NK-92 treated with Interleukin-12 subunit alpha and Interleukin-12 subunit beta, amount 100 ng/mL, for 24 hours (cell line): ENCODE measurements at regions not wholly inside any gene's neighbourhood (a gene's known extent, or its start where the extent isn't known, plus 50 kb on each side); places are given as distances from the start of the nearest gene placed in this dataset.

Source experiments
- DNase-seq: peaks from one replicate; lab custom pipeline; 2025; lab: John Stamatoyannopoulos, UW

DNA sequence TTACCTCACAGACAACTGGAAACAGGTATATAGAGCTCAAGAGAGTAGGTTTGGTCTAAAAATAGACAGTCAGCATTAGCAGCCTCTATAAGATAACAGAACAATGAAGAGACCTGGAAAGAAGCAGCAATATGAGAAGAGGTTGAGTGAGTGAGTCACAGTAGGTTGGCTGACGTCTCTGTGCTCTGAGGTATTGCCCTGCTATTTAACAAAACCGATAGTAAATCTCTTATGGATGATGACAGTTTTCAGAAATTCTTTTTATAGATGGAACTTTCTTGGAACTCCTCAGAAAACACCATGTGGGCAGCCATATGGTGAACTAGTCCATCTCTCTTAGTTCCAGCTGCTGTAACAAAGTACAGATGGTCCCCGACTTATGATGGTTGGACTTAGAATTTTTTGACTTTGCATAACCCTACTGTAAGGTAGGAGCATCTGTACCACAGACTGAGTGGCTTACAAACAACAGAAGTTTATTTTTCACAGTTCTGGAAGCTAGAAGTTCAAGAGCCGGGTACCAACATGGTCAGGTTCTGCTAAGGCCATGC is 123.5 kb downstream of the MBD2 start:
- no peak for DNase-seq

GRCh38 chr18:54100466-54100865 is 124.0 kb downstream of the MBD2 start:
- no peak for DNase-seq

GRCh38 chr18:54094474-54094873 is 130.0 kb downstream of the MBD2 start:
- DNase-seq: no peak

DNA sequence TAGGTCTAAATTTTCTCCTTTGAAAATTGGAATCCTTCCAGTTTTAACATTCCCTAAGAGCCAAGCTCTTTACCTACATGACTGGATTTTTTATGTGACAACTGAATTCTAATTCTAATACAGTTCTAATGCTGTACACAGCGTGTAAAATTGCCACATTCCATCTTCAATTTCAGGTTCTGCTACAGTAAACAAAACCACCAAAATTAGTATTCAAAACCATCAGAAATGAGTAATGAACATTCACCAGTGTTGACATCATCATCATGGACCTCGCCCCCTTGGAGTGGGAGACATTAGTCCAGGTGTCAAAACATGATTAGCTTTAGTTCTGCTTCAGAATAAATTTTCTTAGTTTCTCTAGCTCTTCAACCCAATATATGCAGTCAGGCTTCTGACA is 133.6 kb downstream of the MBD2 start:
- no peak for DNase-seq

DNA sequence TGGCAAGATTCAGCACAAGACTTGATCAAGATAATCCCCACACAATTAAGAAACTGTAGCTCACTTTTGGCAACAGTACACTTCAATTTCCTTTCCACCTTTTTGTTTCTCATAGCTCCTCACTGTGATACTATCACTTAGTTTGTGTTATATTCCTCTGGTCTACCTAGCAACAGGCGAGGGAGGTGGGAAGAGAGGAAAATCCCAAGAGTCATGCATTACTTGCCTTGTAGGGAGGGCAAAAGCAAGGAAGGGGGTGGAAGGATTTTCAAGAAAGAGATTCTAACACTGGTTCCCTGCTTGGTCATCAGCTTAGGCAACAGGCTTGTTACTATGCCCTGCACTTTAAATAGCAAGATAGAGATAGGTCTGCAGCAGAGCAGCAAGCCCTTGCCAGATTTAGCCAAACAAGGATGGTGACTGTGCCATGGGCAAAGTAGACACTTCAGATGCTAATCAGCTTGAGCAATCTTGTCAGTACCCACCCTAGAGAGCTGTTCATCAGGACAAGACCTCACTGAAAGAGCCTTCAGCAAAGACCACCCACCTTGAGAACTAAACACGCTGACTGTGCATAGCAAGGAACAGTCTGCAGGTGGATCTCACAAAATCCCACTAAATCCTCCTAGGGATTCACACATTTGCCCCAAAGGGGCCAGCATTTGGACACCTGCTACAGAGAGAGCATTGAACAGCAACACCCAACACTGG is 134.6 kb downstream of the MBD2 start:
- no peak for DNase-seq

DNA sequence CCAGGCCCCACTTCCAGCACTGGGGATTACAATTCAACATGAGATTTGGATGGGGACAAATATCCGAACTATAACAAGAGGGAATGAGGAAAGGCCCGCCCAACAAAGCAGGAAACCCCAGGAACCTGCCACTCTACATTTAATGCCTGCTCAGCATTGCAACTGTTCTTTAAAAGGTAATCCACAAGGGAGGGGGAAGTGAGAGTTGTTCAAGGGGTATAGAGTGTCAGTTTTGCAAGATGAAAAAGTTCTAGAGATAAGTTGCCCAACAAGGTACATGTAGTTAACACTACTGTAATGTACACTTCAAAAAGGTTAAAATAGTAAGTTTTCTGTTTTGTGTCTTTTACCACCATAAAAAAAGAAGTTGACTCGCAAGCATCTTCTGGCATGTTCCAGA is 137.6 kb downstream of the MBD2 start:
- no peak for DNase-seq

- peak; percentile 19 for DNase-seq
Measured at GRCh38 chr18:54086046-54086802, 138.2 kb downstream of the MBD2 start.

DNA sequence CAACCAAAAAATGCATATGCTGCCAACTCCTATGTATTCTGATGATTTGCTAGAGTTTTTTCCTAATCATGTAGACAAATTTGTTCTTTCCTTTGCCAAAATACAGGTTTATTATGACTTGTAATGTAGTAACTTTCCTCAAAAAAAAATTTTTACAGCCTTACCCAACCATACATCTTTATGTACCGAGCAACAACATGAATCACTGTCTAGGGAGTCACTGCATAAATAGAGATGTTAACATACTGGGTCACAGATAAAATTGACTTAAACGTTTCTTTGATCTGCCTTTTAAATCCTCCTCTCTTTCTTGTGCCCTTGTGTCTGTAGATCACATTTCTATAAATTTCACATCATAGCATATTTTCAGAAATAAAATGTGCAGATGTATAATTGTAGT is 143.6 kb downstream of the MBD2 start:
- DNase-seq: no peak

DNA sequence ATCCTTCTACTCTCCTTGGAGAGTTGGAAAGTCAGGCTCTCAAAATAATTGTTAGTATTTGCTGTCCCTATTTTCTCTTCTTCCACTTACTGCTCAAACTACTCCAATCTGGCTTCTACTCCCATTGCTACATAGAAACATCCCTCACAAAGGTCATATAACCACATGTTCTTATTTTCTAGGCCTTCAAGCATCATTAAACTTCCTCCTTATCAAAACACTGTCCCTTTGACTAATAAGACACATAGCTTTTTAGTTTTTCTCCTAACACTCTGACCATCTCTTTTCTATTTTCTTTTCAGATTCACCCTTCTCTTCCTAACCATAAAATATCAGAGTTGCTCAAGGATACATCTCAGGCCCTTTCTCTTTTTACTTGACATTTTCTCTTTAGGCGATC is 148.3 kb downstream of the MBD2 start:
- no peak for DNase-seq

DNA sequence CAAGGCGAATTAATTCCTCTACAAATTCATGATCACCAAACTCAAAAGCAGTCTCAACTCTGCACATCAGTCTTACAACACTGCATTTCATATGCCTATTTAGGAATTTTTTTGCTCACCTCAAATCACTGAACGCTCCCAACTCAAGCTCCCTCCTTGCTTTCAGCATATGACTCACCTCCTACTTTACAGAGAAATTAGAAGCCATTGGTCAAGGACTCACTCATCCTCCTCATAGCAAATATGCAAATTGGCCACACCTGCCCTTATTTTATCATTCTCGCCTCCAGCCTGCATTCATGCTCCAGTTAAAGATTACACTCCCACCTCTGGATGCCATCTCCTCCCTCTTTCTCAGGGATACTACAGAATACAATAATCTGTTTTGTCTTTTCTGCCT is 148.8 kb downstream of the MBD2 start:
- DNase-seq: no peak

DNA sequence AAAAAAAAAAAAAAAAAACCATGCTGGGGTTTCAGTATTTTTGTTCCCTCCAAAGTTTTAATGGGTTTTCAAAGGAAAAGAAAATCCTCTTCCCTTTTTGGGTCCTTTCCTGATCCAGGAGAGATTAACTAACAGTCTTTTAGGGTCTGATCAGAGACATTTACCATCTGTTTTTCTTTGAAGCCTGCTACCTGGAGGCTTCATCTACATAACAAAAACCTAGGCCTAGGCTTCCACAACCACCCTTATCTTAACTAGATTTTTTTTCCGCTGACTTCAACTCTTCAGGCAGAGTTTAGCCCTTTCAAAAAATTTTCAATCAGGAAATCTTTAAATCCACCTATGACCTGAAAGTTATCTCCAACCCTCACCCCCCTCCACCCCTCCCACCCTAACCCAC is 154.7 kb downstream of the MBD2 start:
- no peak for DNase-seq

- DNase-seq: no peak
Measured at GRCh38 chr18:54060343-54061005, 164.0 kb downstream of the MBD2 start.

- no peak for DNase-seq
Measured at GRCh38 chr18:54052732-54053429, 171.6 kb downstream of the MBD2 start.

- no peak for DNase-seq
Measured at GRCh38 chr18:54052259-54052658, 172.2 kb downstream of the MBD2 start.

- DNase-seq: no peak
Measured at GRCh38 chr18:54043484-54044251, 180.8 kb downstream of the MBD2 start.

DNA sequence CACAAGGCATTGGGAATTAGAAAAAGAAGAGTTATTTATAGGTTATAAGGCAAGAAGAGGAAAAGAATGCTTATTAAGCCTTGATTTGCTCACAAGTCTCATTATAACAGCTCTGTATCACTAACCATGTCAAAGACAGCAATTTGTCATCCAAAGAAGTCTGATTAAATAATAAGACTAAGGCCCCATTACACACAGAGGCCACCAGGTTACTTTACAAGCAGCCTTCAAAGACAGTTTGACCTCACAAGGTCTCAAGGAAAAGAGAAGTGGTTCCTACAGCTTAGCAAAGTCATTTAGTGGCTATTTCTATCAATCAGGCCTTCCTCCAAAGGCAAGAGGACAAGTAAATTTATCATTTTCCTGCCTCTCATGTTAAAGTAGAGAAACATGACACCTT is 188.5 kb downstream of the MBD2 start:
- no peak for DNase-seq

DNA sequence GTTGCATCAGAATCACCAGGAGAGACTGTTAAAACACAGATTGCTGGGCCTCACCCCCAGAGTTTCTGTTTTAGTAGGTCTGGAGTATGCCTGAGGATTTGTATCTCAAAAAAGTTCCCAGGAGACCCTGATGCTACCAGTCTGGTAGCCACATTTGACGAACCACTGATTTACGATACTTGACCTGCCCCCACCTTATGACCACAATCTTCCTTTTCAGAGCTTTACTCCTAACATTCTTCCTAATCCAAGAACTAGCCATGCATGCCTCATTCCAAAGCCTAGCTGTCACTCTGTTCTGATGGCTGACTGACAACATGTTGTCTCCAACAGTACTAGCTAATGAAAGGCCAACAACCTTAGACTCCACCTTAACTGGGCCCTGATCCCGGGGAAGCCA is 191.4 kb downstream of the MBD2 start:
- DNase-seq: no peak

- DNase-seq: no peak
Measured at GRCh38 chr18:54032412-54032811, 192.1 kb downstream of the MBD2 start.

GRCh38 chr18:54031243-54031642 is 193.2 kb downstream of the MBD2 start:
- no peak for DNase-seq

DNA sequence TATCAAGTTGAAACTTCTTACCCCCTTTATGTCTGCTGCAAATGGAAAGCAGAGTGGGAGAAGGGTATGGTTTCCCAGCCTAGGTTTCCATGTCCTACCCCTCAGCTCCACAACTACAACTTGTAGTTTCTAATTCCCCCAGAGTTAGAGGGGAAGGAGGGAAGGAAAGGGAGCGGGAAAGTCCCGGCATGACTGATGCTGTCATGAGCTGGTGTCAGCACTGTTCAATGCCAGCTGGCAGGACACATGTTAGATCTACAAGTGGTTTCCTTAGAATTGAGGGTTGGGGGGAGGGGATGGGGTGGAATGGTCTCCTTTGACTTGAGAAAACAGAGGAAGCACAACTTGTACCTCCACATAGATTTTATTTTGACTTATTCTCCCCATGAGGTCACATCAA is 194.0 kb downstream of the MBD2 start:
- no peak for DNase-seq

DNA sequence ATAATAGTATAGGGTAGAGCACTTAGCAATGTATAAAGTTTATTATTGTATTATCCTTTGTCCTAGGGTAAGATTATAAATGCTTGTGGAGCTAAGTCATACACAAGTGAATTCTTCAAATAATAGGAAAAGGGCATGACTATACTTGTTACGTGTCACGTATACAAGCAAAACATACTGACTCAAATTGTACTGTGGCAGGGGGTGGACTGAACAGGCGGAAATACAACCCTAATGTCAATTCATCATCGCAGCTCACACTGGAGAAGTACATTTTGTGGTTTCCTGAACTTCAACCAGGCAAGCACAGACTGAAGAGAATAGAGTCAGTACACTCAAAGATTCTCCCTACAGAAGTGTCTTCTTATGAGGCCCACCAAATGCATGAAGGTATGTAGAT is 201.0 kb downstream of the MBD2 start:
- no peak for DNase-seq

- DNase-seq: no peak
Measured at GRCh38 chr18:54020966-54021365, 203.5 kb downstream of the MBD2 start.
